ENCODE measurements at regions not wholly inside any gene's neighbourhood (a gene's known extent, or its start where the extent isn't known, plus 50 kb on each side); places are given as distances from the start of the nearest gene placed in this dataset.

GRCh38 chr13:38520041-38520440, 166.8 kb upstream of the FREM2 start:
- Histone ChIP-seq H3K36me3 (ENCODE audit: insufficient read depth, low read depth, low read length) (no peaks in the 10 kb centered on the region), H3K9ac (ENCODE audit: low read depth, low read length) (peak overlapping the region; percentile 14; the same call in 1 of the 2 replicates), H3K27me3 (ENCODE audit: insufficient read depth, low read length) (no peaks in the 10 kb centered on the region), H3K4me1 (ENCODE audit: insufficient read depth, low read length) (peaks cover 16% of the 10 kb centered on the region), H3K27ac (ENCODE audit: low read length) (peak overlapping the region; percentile 30), H3K9me3 (ENCODE audit: insufficient read depth, low read depth, low read length) (peaks cover 4% of the 10 kb centered on the region; the same call in 1 of the 2 replicates), H3K4me3 (ENCODE audit: low read length) (0 out of 2 replicates have a peak overlapping the region, but pooled peaks have one; percentile 23)

GRCh38 chr13:38527140-38527539, 159.7 kb upstream of the FREM2 start:
- Histone ChIP-seq H3K9ac (ENCODE audit: low read depth, low read length) (peak overlapping the region; percentile 4; the same call in 1 of the 2 replicates), H3K36me3 (ENCODE audit: insufficient read depth, low read depth, low read length) (no peaks in the 10 kb centered on the region), H3K4me1 (ENCODE audit: insufficient read depth, low read length) (peaks cover 18% of the 10 kb centered on the region; the same call in 1 of the 2 replicates), H3K4me3 (ENCODE audit: low read length) (no peak overlapping the region), H3K9me3 (ENCODE audit: insufficient read depth, low read depth, low read length) (no peaks in the 10 kb centered on the region), H3K27ac (ENCODE audit: low read length) (no peak overlapping the region), H3K27me3 (ENCODE audit: insufficient read depth, low read length) (no peaks in the 10 kb centered on the region)

- H3K9ac ChIP-seq (ENCODE audit: low read depth, low read length): no peak overlapping the region
- H3K4me1 ChIP-seq (ENCODE audit: insufficient read depth, low read length): peaks cover 18% of the 10 kb centered on the region; the same call in 1 of the 2 replicates
- H3K4me3 ChIP-seq (ENCODE audit: low read length): no peak overlapping the region
- no peaks in the 10 kb centered on the region for H3K9me3 ChIP-seq (ENCODE audit: insufficient read depth, low read depth, low read length)
- no peak overlapping the region for H3K27ac ChIP-seq (ENCODE audit: low read length)
- no peaks in the 10 kb centered on the region for H3K27me3 ChIP-seq (ENCODE audit: insufficient read depth, low read length)
- no peaks in the 10 kb centered on the region for H3K36me3 ChIP-seq (ENCODE audit: insufficient read depth, low read depth, low read length)
Observed at GRCh38 chr13:38528986-38529385, 157.9 kb upstream of the FREM2 start.

GRCh38 chr13:38530492-38530891, 156.4 kb upstream of the FREM2 start:
- peaks cover 18% of the 10 kb centered on the region; the same call in 1 of the 2 replicates for H3K4me1 ChIP-seq (ENCODE audit: insufficient read depth, low read length)
- H3K9me3 ChIP-seq (ENCODE audit: insufficient read depth, low read depth, low read length): no peaks in the 10 kb centered on the region
- no peaks in the 10 kb centered on the region for H3K36me3 ChIP-seq (ENCODE audit: insufficient read depth, low read depth, low read length)
- H3K4me3 ChIP-seq (ENCODE audit: low read length): no peak overlapping the region
- H3K27me3 ChIP-seq (ENCODE audit: insufficient read depth, low read length): no peaks in the 10 kb centered on the region
- H3K9ac ChIP-seq (ENCODE audit: low read depth, low read length): no peak overlapping the region
- no peak overlapping the region for H3K27ac ChIP-seq (ENCODE audit: low read length)

- no peak overlapping the region for H3K27ac ChIP-seq (ENCODE audit: low read length)
- H3K9me3 ChIP-seq (ENCODE audit: insufficient read depth, low read depth, low read length): no peaks in the 10 kb centered on the region
- no peaks in the 10 kb centered on the region for H3K36me3 ChIP-seq (ENCODE audit: insufficient read depth, low read depth, low read length)
- H3K9ac ChIP-seq (ENCODE audit: low read depth, low read length): no peak overlapping the region
- H3K27me3 ChIP-seq (ENCODE audit: insufficient read depth, low read length): no peaks in the 10 kb centered on the region
- H3K4me3 ChIP-seq (ENCODE audit: low read length): no peak overlapping the region
- H3K4me1 ChIP-seq (ENCODE audit: insufficient read depth, low read length): no peaks in the 10 kb centered on the region; the same call in 1 of the 2 replicates
Observed at GRCh38 chr13:38535261-38535660, 151.6 kb upstream of the FREM2 start.

- Histone ChIP-seq H3K27me3 (ENCODE audit: insufficient read depth, low read length) (no peaks in the 10 kb centered on the region), H3K36me3 (ENCODE audit: insufficient read depth, low read depth, low read length) (no peaks in the 10 kb centered on the region), H3K4me3 (ENCODE audit: low read length) (no peak overlapping the region), H3K9ac (ENCODE audit: low read depth, low read length) (no peak overlapping the region), H3K27ac (ENCODE audit: low read length) (no peak overlapping the region), H3K4me1 (ENCODE audit: insufficient read depth, low read length) (no peaks in the 10 kb centered on the region; the same call in 1 of the 2 replicates), H3K9me3 (ENCODE audit: insufficient read depth, low read depth, low read length) (no peaks in the 10 kb centered on the region)
Observed at GRCh38 chr13:38537051-38537450, 149.8 kb upstream of the FREM2 start.

- H3K27me3 ChIP-seq (ENCODE audit: insufficient read depth, low read length): no peaks in the 10 kb centered on the region
- H3K36me3 ChIP-seq (ENCODE audit: insufficient read depth, low read depth, low read length): no peaks in the 10 kb centered on the region
- no peaks in the 10 kb centered on the region; the same call in 1 of the 2 replicates for H3K4me1 ChIP-seq (ENCODE audit: insufficient read depth, low read length)
- H3K4me3 ChIP-seq (ENCODE audit: low read length): no peak overlapping the region
- no peak overlapping the region for H3K27ac ChIP-seq (ENCODE audit: low read length)
- H3K9ac ChIP-seq (ENCODE audit: low read depth, low read length): no peak overlapping the region
- H3K9me3 ChIP-seq (ENCODE audit: insufficient read depth, low read depth, low read length): no peaks in the 10 kb centered on the region
Observed at GRCh38 chr13:38538422-38538821, 148.5 kb upstream of the FREM2 start.

GRCh38 chr13:38539632-38540031, 147.2 kb upstream of the FREM2 start:
- Histone ChIP-seq H3K9ac (ENCODE audit: low read depth, low read length) (no peak overlapping the region), H3K4me3 (ENCODE audit: low read length) (no peak overlapping the region), H3K27ac (ENCODE audit: low read length) (no peak overlapping the region)

GRCh38 chr13:38542601-38543000, 144.3 kb upstream of the FREM2 start:
- H3K9ac ChIP-seq (ENCODE audit: low read depth, low read length): no peak overlapping the region
- no peak overlapping the region for H3K27ac ChIP-seq (ENCODE audit: low read length)
- no peak overlapping the region for H3K4me3 ChIP-seq (ENCODE audit: low read length)
- H3K27me3 ChIP-seq (ENCODE audit: insufficient read depth, low read length): no peaks in the 10 kb centered on the region
- H3K4me1 ChIP-seq (ENCODE audit: insufficient read depth, low read length): no peaks in the 10 kb centered on the region
- no peaks in the 10 kb centered on the region for H3K9me3 ChIP-seq (ENCODE audit: insufficient read depth, low read depth, low read length)
- H3K36me3 ChIP-seq (ENCODE audit: insufficient read depth, low read depth, low read length): no peaks in the 10 kb centered on the region

More at GRCh38 chr13:38539632-38540031, 147.2 kb upstream of the FREM2 start:
- no peaks in the 10 kb centered on the region for H3K9me3 ChIP-seq (ENCODE audit: insufficient read depth, low read depth, low read length)
- no peaks in the 10 kb centered on the region for H3K4me1 ChIP-seq (ENCODE audit: insufficient read depth, low read length)
- H3K27me3 ChIP-seq (ENCODE audit: insufficient read depth, low read length): no peaks in the 10 kb centered on the region
- H3K36me3 ChIP-seq (ENCODE audit: insufficient read depth, low read depth, low read length): no peaks in the 10 kb centered on the region

- H3K9me3 ChIP-seq (ENCODE audit: insufficient read depth, low read depth, low read length): no peaks in the 10 kb centered on the region
- H3K9ac ChIP-seq (ENCODE audit: low read depth, low read length): no peak overlapping the region
- H3K36me3 ChIP-seq (ENCODE audit: insufficient read depth, low read depth, low read length): no peaks in the 10 kb centered on the region
- H3K27ac ChIP-seq (ENCODE audit: low read length): no peak overlapping the region
- H3K4me1 ChIP-seq (ENCODE audit: insufficient read depth, low read length): no peaks in the 10 kb centered on the region
- no peaks in the 10 kb centered on the region for H3K27me3 ChIP-seq (ENCODE audit: insufficient read depth, low read length)
- no peak overlapping the region for H3K4me3 ChIP-seq (ENCODE audit: low read length)
Observed at GRCh38 chr13:38543561-38543960, 143.3 kb upstream of the FREM2 start.

GRCh38 chr13:38563739-38564138, 123.1 kb upstream of the FREM2 start:
- H3K36me3 ChIP-seq (ENCODE audit: insufficient read depth, low read depth, low read length): no peaks in the 10 kb centered on the region
- H3K9ac ChIP-seq (ENCODE audit: low read depth, low read length): no peak overlapping the region

GRCh38 chr13:38564256-38565150, 122.4 kb upstream of the FREM2 start:
- no peaks in the 10 kb centered on the region for H3K4me1 ChIP-seq (ENCODE audit: insufficient read depth, low read length)
- H3K9ac ChIP-seq (ENCODE audit: low read depth, low read length): no peak overlapping the region
- no peak overlapping the region for H3K27ac ChIP-seq (ENCODE audit: low read length)
- H3K4me3 ChIP-seq (ENCODE audit: low read length): no peak overlapping the region
- no peaks in the 10 kb centered on the region for H3K36me3 ChIP-seq (ENCODE audit: insufficient read depth, low read depth, low read length)
- H3K27me3 ChIP-seq (ENCODE audit: insufficient read depth, low read length): no peaks in the 10 kb centered on the region
- no peaks in the 10 kb centered on the region for H3K9me3 ChIP-seq (ENCODE audit: insufficient read depth, low read depth, low read length)

More at GRCh38 chr13:38563739-38564138, 123.1 kb upstream of the FREM2 start:
- Histone ChIP-seq H3K9me3 (ENCODE audit: insufficient read depth, low read depth, low read length) (no peaks in the 10 kb centered on the region), H3K27ac (ENCODE audit: low read length) (no peak overlapping the region), H3K27me3 (ENCODE audit: insufficient read depth, low read length) (no peaks in the 10 kb centered on the region), H3K4me3 (ENCODE audit: low read length) (no peak overlapping the region), H3K4me1 (ENCODE audit: insufficient read depth, low read length) (no peaks in the 10 kb centered on the region)
